ENCODE measurements at regions not wholly inside any gene's neighbourhood (a gene's known extent, or its start where the extent isn't known, plus 50 kb on each side); places are given as distances from the start of the nearest gene placed in this dataset.
"Not testable (repeated sequence)": the region's sequence is repeated elsewhere in the genome, so short reads cannot be mapped to it uniquely, and the experiment has no call there.

GRCh38 chr2:16066261-16067036 lies 126.1 kb downstream of the MYCN start:
- H3K4me3 ChIP-seq (ENCODE audit: low read depth, low read length), result no peak overlapping the region

GRCh38 chr2:16065272-16066069 lies 125.1 kb downstream of the MYCN start:
- not testable (repeated sequence) for H3K4me3 ChIP-seq (ENCODE audit: low read depth, low read length)

- no peak overlapping the region for H3K4me3 ChIP-seq (ENCODE audit: low read depth, low read length)
These were observed 124.4 kb downstream of the MYCN start for GRCh38 chr2:16064745-16065144.

DNA sequence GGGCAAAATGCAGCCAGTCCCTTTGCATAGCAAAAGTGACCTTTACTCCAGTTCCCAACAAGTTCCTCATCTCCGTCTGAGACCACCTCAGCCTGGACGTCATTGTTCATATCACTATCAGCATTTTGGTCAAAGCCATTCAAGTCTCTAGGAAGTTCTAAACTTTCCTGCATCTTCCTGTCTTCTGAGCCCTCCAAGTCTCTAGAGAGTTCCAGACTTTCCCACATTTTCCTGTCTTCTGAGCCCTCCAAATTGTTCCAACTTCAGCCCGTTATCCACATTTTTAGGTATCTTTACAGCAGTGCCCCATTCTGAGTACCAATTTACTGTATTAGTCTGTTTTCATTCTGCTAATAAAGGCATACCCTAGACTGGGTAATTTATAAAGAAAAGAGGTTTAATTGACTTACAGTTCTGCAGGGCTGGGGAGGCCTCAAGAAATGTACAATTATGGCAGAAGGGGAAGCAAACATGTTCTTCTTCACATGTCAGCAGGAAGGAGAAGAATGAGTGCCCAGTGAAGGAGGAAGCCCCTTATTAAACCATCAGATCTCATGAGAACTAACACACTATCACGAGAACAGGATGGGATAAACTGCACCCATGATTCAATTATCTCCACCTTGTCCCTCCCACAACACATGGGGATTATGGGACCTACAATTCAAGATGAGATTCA lies 123.7 kb downstream of the MYCN start:
- no peak overlapping the region for H3K4me3 ChIP-seq (ENCODE audit: low read depth, low read length)

GRCh38 chr2:16063251-16063850 lies 123.0 kb downstream of the MYCN start:
- H3K4me3 ChIP-seq (ENCODE audit: low read depth, low read length), result no peak overlapping the region

GRCh38 chr2:16062471-16063250 lies 122.3 kb downstream of the MYCN start:
- H3K4me3 ChIP-seq (ENCODE audit: low read depth, low read length), result no peak overlapping the region

- H3K4me3 ChIP-seq (ENCODE audit: low read depth, low read length), result no peak overlapping the region
These were observed 121.3 kb downstream of the MYCN start for GRCh38 chr2:16061441-16062217.

DNA sequence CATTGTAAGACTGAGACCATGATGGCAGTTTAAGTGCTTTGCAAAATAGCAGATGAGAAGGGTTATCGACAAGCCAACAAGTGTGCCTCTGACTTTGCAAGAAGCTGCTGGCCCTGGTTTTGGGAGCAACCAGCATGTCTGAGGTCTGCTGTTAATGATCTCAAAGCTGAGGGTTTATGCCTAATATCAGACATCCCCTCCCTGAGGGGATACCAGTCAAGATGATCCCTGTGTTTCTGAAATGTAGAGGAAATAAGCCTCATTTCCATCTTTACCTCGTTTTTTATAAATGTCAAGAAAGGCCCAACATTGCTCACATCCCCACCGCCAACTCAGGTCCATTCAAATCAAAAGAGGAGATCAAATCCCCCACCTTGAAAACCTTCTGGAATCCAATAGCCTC lies 120.6 kb downstream of the MYCN start:
- H3K4me3 ChIP-seq (ENCODE audit: low read depth, low read length), result no peak overlapping the region

GRCh38 chr2:16060125-16060935 lies 120.0 kb downstream of the MYCN start:
- no peak overlapping the region for H3K4me3 ChIP-seq (ENCODE audit: low read depth, low read length)

GRCh38 chr2:16059393-16060016 lies 119.2 kb downstream of the MYCN start:
- H3K4me3 ChIP-seq (ENCODE audit: low read depth, low read length), result no peak overlapping the region

DNA sequence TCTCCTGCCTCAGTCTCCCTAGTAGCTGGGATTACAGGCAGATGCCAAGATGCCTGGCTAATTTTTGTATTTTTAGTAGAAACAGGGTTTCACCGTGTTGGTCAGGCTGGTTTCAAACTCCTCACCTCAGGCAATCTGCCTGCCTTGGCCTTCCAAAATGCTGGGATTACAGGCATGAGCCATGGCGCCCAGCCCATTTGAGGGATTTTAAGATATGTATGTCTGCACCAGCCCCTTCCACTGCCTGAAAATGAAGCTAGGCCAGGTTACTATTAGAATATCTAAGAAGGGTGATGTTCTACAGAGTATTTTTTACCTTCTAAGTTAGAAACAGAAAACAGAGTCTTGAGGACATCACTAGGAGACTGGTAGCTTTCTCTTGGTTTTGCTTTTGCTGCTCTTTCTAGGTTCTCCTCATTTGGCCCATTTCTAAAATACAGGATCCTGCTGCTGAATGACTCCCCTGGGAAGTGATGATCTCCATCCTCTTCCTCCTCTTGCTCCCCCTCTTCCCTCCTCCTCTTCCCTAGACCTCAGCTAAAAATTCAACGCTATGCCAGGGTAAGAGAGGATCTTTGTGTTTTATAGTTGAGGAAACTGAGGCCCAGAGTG lies 118.5 kb downstream of the MYCN start:
- H3K4me3 ChIP-seq (ENCODE audit: low read depth, low read length), result no peak overlapping the region

DNA sequence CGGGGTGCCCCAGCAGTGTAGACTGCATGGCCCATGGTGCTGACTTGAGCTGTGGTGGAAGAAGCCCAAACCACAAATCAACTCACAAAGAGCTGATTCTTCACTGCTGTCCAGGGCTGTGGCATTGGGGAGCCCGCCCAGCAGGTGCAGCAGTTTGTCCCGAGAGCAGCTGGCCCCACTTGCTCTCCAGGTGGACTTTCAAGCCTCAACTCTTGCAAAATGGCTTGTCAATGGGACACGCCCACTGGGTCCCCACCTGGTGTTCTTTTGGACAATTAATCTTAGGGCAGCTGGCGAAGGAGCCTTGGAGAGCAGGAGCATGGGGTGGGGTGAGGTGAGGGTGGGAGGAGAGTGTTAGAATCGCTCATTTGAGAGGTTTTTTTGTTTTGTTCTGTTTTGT lies 117.9 kb downstream of the MYCN start:
- H3K4me3 ChIP-seq (ENCODE audit: low read depth, low read length), result no peak overlapping the region

DNA sequence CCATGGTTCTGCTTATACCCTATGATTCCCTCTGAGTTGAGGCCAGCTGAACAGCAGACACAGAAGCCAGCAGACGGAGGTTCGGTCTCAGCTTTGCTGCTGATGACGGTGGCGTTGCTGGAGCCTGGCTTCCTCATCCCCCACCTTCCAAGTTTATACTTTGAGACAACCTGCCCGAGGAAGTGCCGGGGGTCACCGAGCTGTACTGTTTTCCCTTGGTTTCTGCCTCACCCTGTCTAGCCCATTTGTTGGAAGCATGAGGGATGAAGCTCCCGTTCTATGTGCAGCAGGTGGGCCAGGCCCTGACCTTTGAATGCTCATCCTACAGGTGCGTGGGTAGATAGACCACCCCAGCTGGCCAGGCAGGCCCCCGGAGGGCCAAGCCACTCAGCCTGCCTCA lies 117.3 kb downstream of the MYCN start:
- H3K4me3 ChIP-seq (ENCODE audit: low read depth, low read length), result no peak overlapping the region

GRCh38 chr2:16055848-16056580 lies 115.7 kb downstream of the MYCN start:
- no peak overlapping the region for H3K4me3 ChIP-seq (ENCODE audit: low read depth, low read length)

GRCh38 chr2:16053437-16054257 lies 113.3 kb downstream of the MYCN start:
- H3K4me3 ChIP-seq (ENCODE audit: low read depth, low read length), result no peak overlapping the region

- not testable (repeated sequence) for H3K4me3 ChIP-seq (ENCODE audit: low read depth, low read length)
These were observed 112.3 kb downstream of the MYCN start for GRCh38 chr2:16052571-16053052.

All from iPS-11a (cell line).